Smooth muscle cell (in vitro differentiated cells): ENCODE measurements at regions not wholly inside any gene's neighbourhood (a gene's known extent, or its start where the extent isn't known, plus 50 kb on each side); places are given as distances from the start of the nearest gene placed in this dataset.

Experiments
- DNase-seq: peaks from one replicate; lab custom pipeline; 2025; ENCODE audit not compliant: unreplicated experiment; lab: John Stamatoyannopoulos, UW
- H2AFZ ChIP-seq: fragments of 200-600 bp; sonication (generic); 2 replicates; pipeline ENCODE4 v1.6.0; 2016; ENCODE audit warnings: antibody characterized with exemption, low read depth, mild to moderate bottlenecking
- H3F3A ChIP-seq: fragments of 200-600 bp; sonication (generic); 2 replicates; pipeline ENCODE4 v1.6.0; 2017; ENCODE audit warnings: antibody characterized with exemption, low read depth
- H3K27ac ChIP-seq: fragments of 200-600 bp; sonication (generic); 2 replicates; pipeline ENCODE4 v1.5.1; 2016; ENCODE audit warnings: low read depth, mild to moderate bottlenecking
- H3K27me3 ChIP-seq: fragments of 200-600 bp; sonication (generic); 2 replicates; pipeline ENCODE4 v1.6.1; 2016; ENCODE audit warnings: low read depth, mild to moderate bottlenecking
- H3K36me3 ChIP-seq: fragments of 200-600 bp; sonication (generic); 2 replicates; pipeline ENCODE4 v1.5.1; 2016; ENCODE audit warnings: low read depth
- H3K4me1 ChIP-seq: fragments of 200-600 bp; sonication (generic); 2 replicates; pipeline ENCODE4 v1.5.1; 2016; ENCODE audit warnings: low read depth
- H3K4me2 ChIP-seq: fragments of 200-600 bp; sonication (generic); 2 replicates; pipeline ENCODE4 v1.6.0; 2016; ENCODE audit warnings: mild to moderate bottlenecking
- H3K4me3 ChIP-seq: fragments of 200-600 bp; sonication (generic); 2 replicates; pipeline ENCODE4 v1.5.1; 2016; ENCODE audit warnings: mild to moderate bottlenecking
- H3K79me2 ChIP-seq: fragments of 200-600 bp; sonication (generic); 2 replicates; pipeline ENCODE4 v1.6.0; 2016; ENCODE audit warnings: low read depth, mild to moderate bottlenecking
- H3K9ac ChIP-seq: fragments of 200-600 bp; sonication (generic); 2 replicates; pipeline ENCODE4 v1.6.0; 2016; ENCODE audit warnings: low read depth
- H3K9me3 ChIP-seq: fragments of 200-600 bp; sonication (generic); replicated peaks from 2 replicates; pipeline ENCODE4 v1.5.1; 2016; ENCODE audit warnings: low read depth
- H4K20me1 ChIP-seq: fragments of 200-600 bp; sonication (generic); 2 replicates; pipeline ENCODE4 v1.6.0; 2016; ENCODE audit warnings: low read depth
- WGBS: methylation state at CpG from one replicate; pipeline ENCODE4 v1.1.7; 2016; ENCODE audit warnings: low lambda C conversion rate; 5-methylcytosine and 5-hydroxymethylcytosine counted together
- TF ChIP-seq, protein P1 (sequence below): fragments of 200-600 bp; sonication (generic); IDR thresholded peaks from 2 replicates; pipeline ENCODE4 v1.5.1; 2017; ENCODE audit warnings: borderline replicate concordance, mild to moderate bottlenecking, antibody characterized with exemption; ENCODE audit not compliant: insufficient read depth, poor library complexity, severe bottlenecking

DNA sequence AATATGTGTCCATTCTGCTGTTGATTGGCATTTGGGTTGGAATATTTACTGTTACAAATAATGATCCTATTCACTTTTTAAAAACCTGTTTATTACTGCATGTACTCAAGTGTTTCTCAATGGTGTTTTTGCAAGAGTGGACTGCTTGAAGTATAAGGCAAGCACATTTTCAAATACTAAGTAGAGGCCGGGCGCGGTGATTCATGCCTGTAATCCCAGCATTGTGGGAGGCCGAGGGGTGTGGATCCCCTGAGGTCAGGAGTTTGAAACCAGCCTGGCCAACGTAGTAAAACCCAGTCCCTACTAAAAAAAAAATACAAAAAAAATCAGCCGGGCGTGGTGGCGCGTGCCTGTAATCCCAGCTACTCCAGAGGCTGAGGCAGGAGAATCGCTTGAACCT, 276.9 kb upstream of the ADGRL4 start:
- TF ChIP-seq, protein P1, sequence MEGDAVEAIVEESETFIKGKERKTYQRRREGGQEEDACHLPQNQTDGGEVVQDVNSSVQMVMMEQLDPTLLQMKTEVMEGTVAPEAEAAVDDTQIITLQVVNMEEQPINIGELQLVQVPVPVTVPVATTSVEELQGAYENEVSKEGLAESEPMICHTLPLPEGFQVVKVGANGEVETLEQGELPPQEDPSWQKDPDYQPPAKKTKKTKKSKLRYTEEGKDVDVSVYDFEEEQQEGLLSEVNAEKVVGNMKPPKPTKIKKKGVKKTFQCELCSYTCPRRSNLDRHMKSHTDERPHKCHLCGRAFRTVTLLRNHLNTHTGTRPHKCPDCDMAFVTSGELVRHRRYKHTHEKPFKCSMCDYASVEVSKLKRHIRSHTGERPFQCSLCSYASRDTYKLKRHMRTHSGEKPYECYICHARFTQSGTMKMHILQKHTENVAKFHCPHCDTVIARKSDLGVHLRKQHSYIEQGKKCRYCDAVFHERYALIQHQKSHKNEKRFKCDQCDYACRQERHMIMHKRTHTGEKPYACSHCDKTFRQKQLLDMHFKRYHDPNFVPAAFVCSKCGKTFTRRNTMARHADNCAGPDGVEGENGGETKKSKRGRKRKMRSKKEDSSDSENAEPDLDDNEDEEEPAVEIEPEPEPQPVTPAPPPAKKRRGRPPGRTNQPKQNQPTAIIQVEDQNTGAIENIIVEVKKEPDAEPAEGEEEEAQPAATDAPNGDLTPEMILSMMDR: no peak
- no peak overlapping the region for H3K4me3 ChIP-seq
- no peaks in the 10 kb centered on the region for H3K4me1 ChIP-seq
- no peak overlapping the region for H2AFZ ChIP-seq
- no peaks in the 10 kb centered on the region for H3K79me2 ChIP-seq
- no peak overlapping the region for H3K27ac ChIP-seq
- no peaks in the 10 kb centered on the region for H3K27me3 ChIP-seq
- 90% methylated on average over 10 of the region's 10 CpGs for WGBS
- no peaks in the 10 kb centered on the region for H3F3A ChIP-seq
- H4K20me1 ChIP-seq: no peaks in the 10 kb centered on the region
- H3K9ac ChIP-seq: no peak overlapping the region
- no peak overlapping the region for H3K4me2 ChIP-seq
- DNase-seq: no peak
- H3K9me3 ChIP-seq: no peaks in the 10 kb centered on the region
- no peaks in the 10 kb centered on the region for H3K36me3 ChIP-seq

DNA sequence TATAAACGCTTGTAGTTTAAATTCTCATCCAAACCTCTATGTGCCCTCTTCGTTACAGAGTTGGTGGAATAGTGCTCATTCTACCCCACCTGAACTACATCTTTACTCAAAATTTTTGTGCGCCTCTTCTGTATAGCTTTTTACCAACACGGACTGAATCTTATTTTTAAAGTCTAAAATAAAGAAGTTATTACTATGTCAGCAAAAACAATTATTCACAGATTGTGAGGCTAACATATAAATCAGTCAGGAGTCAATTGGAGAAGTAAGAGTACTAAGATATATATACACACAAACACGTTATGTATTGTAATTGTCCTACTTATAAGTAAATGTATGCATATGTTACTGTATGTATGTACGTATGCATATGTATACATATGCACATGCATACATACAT, 274.9 kb upstream of the ADGRL4 start:
- no peaks in the 10 kb centered on the region for H3K9me3 ChIP-seq
- DNase-seq: no peak
- no peaks in the 10 kb centered on the region for H3K36me3 ChIP-seq
- H2AFZ ChIP-seq: no peak overlapping the region
- TF ChIP-seq, protein P1: no peak
- H3K9ac ChIP-seq: no peak overlapping the region
- 89% methylated on average over 6 of the region's 6 CpGs for WGBS
- no peaks in the 10 kb centered on the region for H4K20me1 ChIP-seq
- no peak overlapping the region for H3K27ac ChIP-seq
- no peaks in the 10 kb centered on the region for H3F3A ChIP-seq
- no peaks in the 10 kb centered on the region for H3K27me3 ChIP-seq
- no peaks in the 10 kb centered on the region for H3K4me1 ChIP-seq
- H3K79me2 ChIP-seq: no peaks in the 10 kb centered on the region
- H3K4me2 ChIP-seq: no peak overlapping the region
- H3K4me3 ChIP-seq: no peak overlapping the region

DNA sequence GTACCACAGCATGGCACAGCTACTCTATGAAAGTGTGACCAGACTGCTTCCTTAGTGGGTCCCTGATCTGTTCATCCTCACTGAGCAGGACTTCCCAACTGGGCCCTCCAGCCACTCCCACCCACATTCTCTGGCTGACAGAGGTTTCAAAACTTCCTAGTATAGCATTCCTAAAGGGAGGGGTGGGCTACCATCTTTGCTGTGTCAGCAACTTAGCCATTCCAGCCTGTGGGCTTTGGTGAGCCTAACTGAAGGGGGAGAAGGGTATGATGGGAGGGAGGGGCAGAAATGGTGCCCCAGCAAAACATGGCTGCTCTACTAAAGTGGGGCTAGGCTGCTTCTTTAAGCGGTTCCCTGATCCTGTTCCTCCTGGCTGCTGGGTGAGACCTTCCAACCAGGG, 265.2 kb upstream of the ADGRL4 start:
- H3K9me3 ChIP-seq: no peaks in the 10 kb centered on the region
- no peaks in the 10 kb centered on the region for H3K79me2 ChIP-seq
- H3K9ac ChIP-seq: no peak overlapping the region
- no peak overlapping the region for H2AFZ ChIP-seq
- 94% methylated on average over 1 of the region's 1 CpG for WGBS
- no peaks in the 10 kb centered on the region for H3K27me3 ChIP-seq
- no peak overlapping the region for H3K4me3 ChIP-seq
- TF ChIP-seq, protein P1: no peak
- no peak overlapping the region for H3K4me2 ChIP-seq
- no peak for DNase-seq
- no peaks in the 10 kb centered on the region for H3K4me1 ChIP-seq
- no peaks in the 10 kb centered on the region for H4K20me1 ChIP-seq
- no peaks in the 10 kb centered on the region for H3F3A ChIP-seq
- H3K36me3 ChIP-seq: no peaks in the 10 kb centered on the region
- no peak overlapping the region for H3K27ac ChIP-seq

DNA sequence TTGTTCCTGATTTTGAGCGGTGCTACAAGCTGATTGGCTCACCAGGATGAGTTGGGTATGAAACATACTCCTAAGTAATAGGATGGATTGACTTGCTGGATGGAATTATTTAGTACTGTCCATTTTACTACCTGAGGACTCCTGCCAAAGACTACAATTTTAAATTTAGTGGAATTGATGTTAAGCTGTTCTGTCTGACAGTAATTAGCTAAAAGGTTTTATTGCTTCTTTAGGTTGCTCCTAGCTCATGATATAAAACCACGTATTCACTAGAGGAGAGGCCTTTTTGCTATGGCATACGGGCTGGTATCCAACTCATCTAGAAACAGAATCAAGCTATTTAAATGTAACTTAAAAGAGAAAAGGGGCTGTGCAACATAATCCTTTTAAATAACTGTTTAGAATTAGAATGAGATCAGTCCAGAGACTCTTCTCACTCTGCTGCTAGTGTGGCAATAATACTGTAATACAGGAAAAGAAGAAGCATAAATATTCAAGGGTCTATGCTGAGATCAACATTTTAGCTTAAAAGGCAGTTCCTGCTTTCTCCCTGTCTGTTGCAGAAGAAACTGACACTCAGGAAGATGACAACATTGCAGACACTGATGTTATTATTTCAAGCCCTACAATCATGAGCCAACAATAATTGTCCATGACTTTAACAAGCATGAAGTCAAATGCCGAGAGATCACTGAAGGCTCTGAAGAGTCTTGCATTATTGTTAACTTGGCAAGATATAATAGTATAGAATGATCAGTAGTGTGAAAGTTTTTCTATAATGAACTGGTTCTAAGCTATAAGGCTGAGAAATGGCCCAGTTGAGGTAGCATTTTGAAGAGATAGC, 258.7 kb upstream of the ADGRL4 start:
- no peaks in the 10 kb centered on the region for H3K9me3 ChIP-seq
- WGBS: 80% methylated on average over 4 of the region's 4 CpGs
- H3K79me2 ChIP-seq: no peaks in the 10 kb centered on the region
- H2AFZ ChIP-seq: no peak overlapping the region
- no peak overlapping the region for H3K27ac ChIP-seq
- TF ChIP-seq, protein P1: no peak
- H3F3A ChIP-seq: no peaks in the 10 kb centered on the region
- H3K4me1 ChIP-seq: peaks cover 10% of the 10 kb centered on the region
- H3K4me3 ChIP-seq: no peak overlapping the region
- H3K4me2 ChIP-seq: no peak overlapping the region
- H3K27me3 ChIP-seq: no peaks in the 10 kb centered on the region
- no peaks in the 10 kb centered on the region for H4K20me1 ChIP-seq
- H3K36me3 ChIP-seq: no peaks in the 10 kb centered on the region
- no peak overlapping the region for H3K9ac ChIP-seq
- DNase-seq: no peak
